Activated naive CD4-positive, alpha-beta T cell treated with anti-CD3 and anti-CD28 coated beads, Interleukin-2, amount 50 U/mL, for 24 hours (primary cell): ENCODE measurements at regions not wholly inside any gene's neighbourhood (a gene's known extent, or its start where the extent isn't known, plus 50 kb on each side); places are given as distances from the start of the nearest gene placed in this dataset.
"Not testable (repeated sequence)": the region's sequence is repeated elsewhere in the genome, so short reads cannot be mapped to it uniquely, and the experiment has no call there.

Experiments used
- H3K27ac Mint-ChIP-seq: one replicate; pipeline ENCODE4 v1.8.0; 2021; ENCODE audit warnings: mild to moderate bottlenecking, mixed read lengths
- H3K27me3 Mint-ChIP-seq: one replicate; pipeline ENCODE4 v1.8.0; 2021; ENCODE audit warnings: mixed read lengths
- H3K36me3 Mint-ChIP-seq: one replicate; pipeline ENCODE4 v1.8.0; 2021; ENCODE audit warnings: mixed read lengths
- H3K4me1 Mint-ChIP-seq: one replicate; pipeline ENCODE4 v1.8.0; 2021; ENCODE audit warnings: mixed read lengths
- H3K4me3 Mint-ChIP-seq: one replicate; pipeline ENCODE4 v1.8.0; 2021; ENCODE audit warnings: mild to moderate bottlenecking, mixed read lengths
- H3K9me3 Mint-ChIP-seq: one replicate; pipeline ENCODE4 v1.8.0; 2021; ENCODE audit warnings: mixed read lengths

- not testable (repeated sequence) for H3K27me3 Mint-ChIP-seq, H3K36me3 Mint-ChIP-seq, H3K9me3 Mint-ChIP-seq, H3K27ac Mint-ChIP-seq
- peak overlapping the region; percentile 11 for H3K4me3 Mint-ChIP-seq
- H3K4me1 Mint-ChIP-seq: peaks cover 15% of the 10 kb centered on the region
These were observed 59.2 kb upstream of the ZNF641 start for GRCh38 chr12:48409938-48410337.

GRCh38 chr12:48413388-48413787 lies 59.0 kb upstream of the ANP32D start:
- no peak overlapping the region for H3K27ac Mint-ChIP-seq
- peaks cover 9% of the 10 kb centered on the region for H3K36me3 Mint-ChIP-seq
- no peak overlapping the region for H3K4me3 Mint-ChIP-seq
- peaks cover 15% of the 10 kb centered on the region for H3K4me1 Mint-ChIP-seq
- peaks cover 2% of the 10 kb centered on the region for H3K27me3 Mint-ChIP-seq
- H3K9me3 Mint-ChIP-seq: peaks cover 11% of the 10 kb centered on the region

DNA sequence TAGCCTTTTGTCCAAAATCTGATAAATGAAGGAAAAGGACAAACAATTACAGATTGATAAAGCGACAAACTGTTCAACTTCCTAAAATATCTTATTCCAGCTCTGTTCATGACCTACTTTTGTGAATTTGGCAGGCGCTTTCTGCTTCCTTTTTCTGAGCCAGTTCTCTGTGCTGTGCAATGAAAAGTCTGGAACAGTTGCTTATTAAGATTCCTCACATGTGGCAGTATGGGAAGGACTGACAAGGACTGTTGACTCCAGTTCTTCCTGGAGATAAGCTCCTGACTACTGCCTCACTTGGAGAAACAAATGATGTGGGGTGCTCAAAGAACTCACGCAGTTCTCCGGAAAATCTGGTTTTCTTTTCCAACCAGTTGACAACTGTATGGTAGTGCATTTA lies 58.3 kb upstream of the ANP32D start:
- Mint-ChIP-seq H3K9me3 (peaks cover 11% of the 10 kb centered on the region), H3K4me1 (peaks cover 14% of the 10 kb centered on the region), H3K27me3 (peaks cover 2% of the 10 kb centered on the region), H3K4me3 (no peak overlapping the region), H3K36me3 (peaks cover 9% of the 10 kb centered on the region), H3K27ac (no peak overlapping the region)

GRCh38 chr12:48419116-48419935 lies 53.0 kb upstream of the ANP32D start:
- H3K27me3 Mint-ChIP-seq: no peaks in the 10 kb centered on the region
- no peak overlapping the region for H3K27ac Mint-ChIP-seq
- H3K36me3 Mint-ChIP-seq: peaks cover 3% of the 10 kb centered on the region
- peaks cover 16% of the 10 kb centered on the region for H3K9me3 Mint-ChIP-seq
- H3K4me1 Mint-ChIP-seq: no peaks in the 10 kb centered on the region
- H3K4me3 Mint-ChIP-seq: no peak overlapping the region

- H3K36me3 Mint-ChIP-seq: peaks cover 3% of the 10 kb centered on the region
- peaks cover 16% of the 10 kb centered on the region for H3K9me3 Mint-ChIP-seq
- no peak overlapping the region for H3K4me3 Mint-ChIP-seq
- no peaks in the 10 kb centered on the region for H3K27me3 Mint-ChIP-seq
- no peaks in the 10 kb centered on the region for H3K4me1 Mint-ChIP-seq
- H3K27ac Mint-ChIP-seq: no peak overlapping the region
These were observed 52.2 kb upstream of the ANP32D start for GRCh38 chr12:48420039-48420775.

DNA sequence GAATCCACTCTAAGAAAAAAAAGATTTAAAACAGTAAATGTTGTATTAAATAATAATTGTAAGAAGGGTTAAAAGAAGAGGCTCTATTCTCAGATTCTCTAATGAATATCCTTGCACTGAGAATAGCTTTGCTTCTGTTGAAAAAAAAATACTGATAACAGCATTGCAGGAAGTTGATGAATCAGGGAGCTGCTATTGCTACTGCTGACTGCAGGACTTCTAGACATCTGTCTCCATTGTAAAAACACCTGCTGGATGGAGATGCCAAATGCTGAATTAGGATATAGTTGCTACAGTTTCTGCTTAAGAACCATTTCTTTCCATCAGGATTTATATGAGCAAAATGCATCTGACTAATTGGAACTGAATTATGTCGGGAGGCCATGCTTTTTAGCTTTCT lies 50.3 kb upstream of the ANP32D start:
- Mint-ChIP-seq H3K9me3 (peaks cover 5% of the 10 kb centered on the region), H3K27ac (no peak overlapping the region), H3K27me3 (no peaks in the 10 kb centered on the region), H3K36me3 (no peaks in the 10 kb centered on the region), H3K4me3 (no peak overlapping the region), H3K4me1 (no peaks in the 10 kb centered on the region)
